Neural crest cell (in vitro differentiated cells): ENCODE measurements at regions not wholly inside any gene's neighbourhood (a gene's known extent, or its start where the extent isn't known, plus 50 kb on each side); places are given as distances from the start of the nearest gene placed in this dataset.

Experiments
- DNase-seq: peaks from one replicate; pipeline ENCODE4 v3.0.0; 2021; ENCODE audit warnings: low read depth, mixed read lengths, low spot score
- H3K27ac Mint-ChIP-seq: one replicate; pipeline ENCODE4 v1.8.0; 2021; ENCODE audit warnings: mild to moderate bottlenecking, mixed read lengths; ENCODE audit not compliant: unreplicated experiment
- H3K27me3 Mint-ChIP-seq: 2 replicates; pipeline ENCODE4 v1.8.0; 2021; ENCODE audit warnings: low read depth, mild to moderate bottlenecking, mixed read lengths
- H3K36me3 Mint-ChIP-seq: 2 replicates; pipeline ENCODE4 v1.8.0; 2021; ENCODE audit warnings: low read depth, mild to moderate bottlenecking, mixed read lengths
- H3K4me1 Mint-ChIP-seq: 2 replicates; pipeline ENCODE4 v1.8.0; 2021; ENCODE audit warnings: mixed read lengths
- H3K4me3 Mint-ChIP-seq: one replicate; pipeline ENCODE4 v1.8.0; 2021; ENCODE audit warnings: mild to moderate bottlenecking, mixed read lengths
- H3K9me3 Mint-ChIP-seq: 2 replicates; pipeline ENCODE4 v1.8.0; 2021; ENCODE audit warnings: mixed read lengths
- CTCF ChIP-seq: fragments of 200-600 bp; sonication (generic); conservative IDR thresholded peaks from 2 replicates; pipeline ENCODE4 v1.5.0; 2021; ENCODE audit warnings: antibody characterized with exemption, mild to moderate bottlenecking

DNA sequence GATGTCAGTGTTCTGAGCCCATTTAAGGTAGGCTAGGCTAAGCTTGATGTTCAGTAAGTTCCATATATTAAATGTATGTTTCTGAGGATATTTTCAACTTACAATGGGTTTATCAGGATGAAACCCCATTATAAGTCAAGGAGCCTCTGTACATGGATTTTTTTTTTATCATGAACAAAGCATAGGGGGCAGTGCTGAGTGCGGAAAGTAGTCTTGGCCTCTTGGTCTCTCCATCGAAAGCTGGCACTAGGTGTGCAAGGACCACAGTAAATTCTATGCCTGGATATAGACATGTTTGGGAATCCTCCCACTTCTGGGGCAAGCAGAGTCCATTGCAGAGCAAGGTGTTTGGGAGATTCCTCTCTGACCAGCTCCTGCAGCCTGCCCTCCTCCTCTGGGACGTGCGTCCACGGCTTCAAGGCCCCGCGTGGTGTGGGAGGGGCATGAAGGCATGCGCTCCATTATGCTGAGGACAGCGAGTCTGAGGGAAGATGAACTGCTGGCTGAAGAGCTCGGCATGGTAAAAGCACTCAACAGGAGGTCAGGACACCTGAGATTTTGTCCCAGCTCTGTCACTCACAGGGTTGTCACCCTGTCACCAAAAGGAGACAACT lies 122.9 kb upstream of the LIPC start:
- Mint-ChIP-seq H3K36me3 (no peaks in the 10 kb centered on the region), H3K27ac (peak overlapping the region; percentile 82), H3K27me3 (no peaks in the 10 kb centered on the region), H3K4me1 (peaks cover 36% of the 10 kb centered on the region), H3K9me3 (peaks cover 9% of the 10 kb centered on the region), H3K4me3 (no peak overlapping the region)
- no peak for TF ChIP-seq CTCF
- no peak for DNase-seq

GRCh38 chr15:58309963-58310928 lies 121.5 kb upstream of the LIPC start:
- TF ChIP-seq CTCF: no peak
- Mint-ChIP-seq H3K27me3 (no peaks in the 10 kb centered on the region), H3K36me3 (no peaks in the 10 kb centered on the region), H3K9me3 (peaks cover 9% of the 10 kb centered on the region), H3K27ac (peak overlapping the region; percentile 37), H3K4me1 (peaks cover 32% of the 10 kb centered on the region), H3K4me3 (no peak overlapping the region)
- no peak for DNase-seq

- no peak for TF ChIP-seq CTCF
Measured at GRCh38 chr15:58311556-58311955, 120.2 kb upstream of the LIPC start.

DNA sequence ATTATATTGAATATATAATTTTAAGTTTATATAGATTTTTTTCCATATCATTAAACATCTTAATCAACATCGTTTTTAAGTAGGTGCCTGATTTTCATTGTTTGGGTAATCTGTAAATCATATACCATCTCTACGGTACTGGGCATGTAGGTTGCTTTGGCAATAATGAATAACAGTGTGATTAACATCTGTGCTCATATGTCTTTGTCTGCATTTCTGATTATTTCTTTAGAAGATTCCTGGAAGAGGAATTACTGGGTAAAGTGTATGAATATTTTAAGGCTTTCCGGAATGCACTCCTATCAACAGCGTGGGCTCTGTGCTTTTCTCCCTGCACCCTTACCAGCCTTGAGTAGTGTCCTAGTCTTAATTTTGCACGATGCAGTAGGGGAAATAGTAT lies 119.8 kb upstream of the LIPC start:
- Mint-ChIP-seq H3K4me1 (peaks cover 24% of the 10 kb centered on the region), H3K36me3 (no peaks in the 10 kb centered on the region), H3K27ac (no peak overlapping the region), H3K9me3 (peaks cover 8% of the 10 kb centered on the region), H3K27me3 (no peaks in the 10 kb centered on the region), H3K4me3 (no peak overlapping the region)
- no peak for TF ChIP-seq CTCF
- no peak for DNase-seq

More at GRCh38 chr15:58311556-58311955, 120.2 kb upstream of the LIPC start:
- Mint-ChIP-seq H3K36me3 (no peaks in the 10 kb centered on the region), H3K27me3 (no peaks in the 10 kb centered on the region), H3K4me1 (peaks cover 25% of the 10 kb centered on the region), H3K27ac (no peak overlapping the region), H3K4me3 (no peak overlapping the region), H3K9me3 (peaks cover 5% of the 10 kb centered on the region)
- no peak for DNase-seq

GRCh38 chr15:58313304-58313703 lies 118.5 kb upstream of the LIPC start:
- H3K4me1 Mint-ChIP-seq: peaks cover 13% of the 10 kb centered on the region

More at GRCh38 chr15:58313304-58313703, 118.5 kb upstream of the LIPC start:
- peaks cover 9% of the 10 kb centered on the region for H3K9me3 Mint-ChIP-seq
- H3K4me3 Mint-ChIP-seq: no peak overlapping the region
- H3K36me3 Mint-ChIP-seq: no peaks in the 10 kb centered on the region
- TF ChIP-seq CTCF: no peak
- H3K27me3 Mint-ChIP-seq: no peaks in the 10 kb centered on the region
- DNase-seq: no peak
- H3K27ac Mint-ChIP-seq: no peak overlapping the region
